ENCODE measurements at regions not wholly inside any gene's neighbourhood (a gene's known extent, or its start where the extent isn't known, plus 50 kb on each side); places are given as distances from the start of the nearest gene placed in this dataset.

DNA sequence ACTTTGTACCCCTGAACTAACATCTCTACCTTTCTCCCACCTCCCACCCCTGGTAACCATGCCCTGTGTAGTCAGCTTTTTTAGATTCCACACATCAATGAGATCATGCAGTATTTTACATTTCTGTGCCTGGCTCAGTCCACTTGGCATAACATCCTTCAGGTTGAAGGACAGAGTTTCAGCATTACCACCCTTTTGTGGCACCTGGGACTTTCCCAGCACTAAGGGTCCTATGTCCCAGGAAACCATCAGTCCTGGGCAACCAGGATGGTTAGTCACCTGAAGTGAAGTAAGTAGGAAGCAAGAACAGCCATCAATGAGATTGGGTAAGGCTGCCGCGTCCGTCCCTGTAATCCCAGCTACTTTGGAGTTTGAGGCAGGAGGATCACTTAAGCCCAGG lies 370.6 kb downstream of the SIPA1L2 start:
- no peak overlapping the region for H2AFZ ChIP-seq (ENCODE audit: low read depth, low read length)
- no peaks in the 10 kb centered on the region for H3K27me3 ChIP-seq (ENCODE audit: insufficient read depth, low read depth, low read length)
- no peak overlapping the region for H3K4me3 ChIP-seq (ENCODE audit: low read length)
- H3K9me2 ChIP-seq (ENCODE audit: insufficient read depth, low read length) = no peaks in the 10 kb centered on the region
- H3K9me3 ChIP-seq (ENCODE audit: low read length) = no peaks in the 10 kb centered on the region
- no peaks in the 10 kb centered on the region for H3F3A ChIP-seq (ENCODE audit: insufficient read depth, low read length, poor library complexity, severe bottlenecking)
- TF ChIP-seq TAF1 (IDR thresholded peaks at IDR 0.05; ENCODE audit: low read depth) (no peak), RAD21 (conservative IDR thresholded peaks at IDR 0.05) (no peak), EP300 (conservative IDR thresholded peaks at IDR 0.05; ENCODE audit: poor library complexity, severe bottlenecking) (no peak), EZH2 (IDR thresholded peaks at IDR 0.05; ENCODE audit: borderline replicate concordance, insufficient read depth, low read length, poor library complexity, severe bottlenecking) (no peak), POLR2AphosphoS5 (IDR thresholded peaks at IDR 0.05) (no peak), MXI1 (conservative IDR thresholded peaks at IDR 0.05; ENCODE audit: poor library complexity, severe bottlenecking) (no peak), SMC3 (conservative IDR thresholded peaks at IDR 0.05; ENCODE audit: poor library complexity) (no peak)
- TF ChIP-seq, protein P1, sequence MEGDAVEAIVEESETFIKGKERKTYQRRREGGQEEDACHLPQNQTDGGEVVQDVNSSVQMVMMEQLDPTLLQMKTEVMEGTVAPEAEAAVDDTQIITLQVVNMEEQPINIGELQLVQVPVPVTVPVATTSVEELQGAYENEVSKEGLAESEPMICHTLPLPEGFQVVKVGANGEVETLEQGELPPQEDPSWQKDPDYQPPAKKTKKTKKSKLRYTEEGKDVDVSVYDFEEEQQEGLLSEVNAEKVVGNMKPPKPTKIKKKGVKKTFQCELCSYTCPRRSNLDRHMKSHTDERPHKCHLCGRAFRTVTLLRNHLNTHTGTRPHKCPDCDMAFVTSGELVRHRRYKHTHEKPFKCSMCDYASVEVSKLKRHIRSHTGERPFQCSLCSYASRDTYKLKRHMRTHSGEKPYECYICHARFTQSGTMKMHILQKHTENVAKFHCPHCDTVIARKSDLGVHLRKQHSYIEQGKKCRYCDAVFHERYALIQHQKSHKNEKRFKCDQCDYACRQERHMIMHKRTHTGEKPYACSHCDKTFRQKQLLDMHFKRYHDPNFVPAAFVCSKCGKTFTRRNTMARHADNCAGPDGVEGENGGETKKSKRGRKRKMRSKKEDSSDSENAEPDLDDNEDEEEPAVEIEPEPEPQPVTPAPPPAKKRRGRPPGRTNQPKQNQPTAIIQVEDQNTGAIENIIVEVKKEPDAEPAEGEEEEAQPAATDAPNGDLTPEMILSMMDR (IDR thresholded peaks at IDR 0.05; ENCODE audit: poor library complexity, severe bottlenecking) = no peak
- TF ChIP-seq, protein P2, sequence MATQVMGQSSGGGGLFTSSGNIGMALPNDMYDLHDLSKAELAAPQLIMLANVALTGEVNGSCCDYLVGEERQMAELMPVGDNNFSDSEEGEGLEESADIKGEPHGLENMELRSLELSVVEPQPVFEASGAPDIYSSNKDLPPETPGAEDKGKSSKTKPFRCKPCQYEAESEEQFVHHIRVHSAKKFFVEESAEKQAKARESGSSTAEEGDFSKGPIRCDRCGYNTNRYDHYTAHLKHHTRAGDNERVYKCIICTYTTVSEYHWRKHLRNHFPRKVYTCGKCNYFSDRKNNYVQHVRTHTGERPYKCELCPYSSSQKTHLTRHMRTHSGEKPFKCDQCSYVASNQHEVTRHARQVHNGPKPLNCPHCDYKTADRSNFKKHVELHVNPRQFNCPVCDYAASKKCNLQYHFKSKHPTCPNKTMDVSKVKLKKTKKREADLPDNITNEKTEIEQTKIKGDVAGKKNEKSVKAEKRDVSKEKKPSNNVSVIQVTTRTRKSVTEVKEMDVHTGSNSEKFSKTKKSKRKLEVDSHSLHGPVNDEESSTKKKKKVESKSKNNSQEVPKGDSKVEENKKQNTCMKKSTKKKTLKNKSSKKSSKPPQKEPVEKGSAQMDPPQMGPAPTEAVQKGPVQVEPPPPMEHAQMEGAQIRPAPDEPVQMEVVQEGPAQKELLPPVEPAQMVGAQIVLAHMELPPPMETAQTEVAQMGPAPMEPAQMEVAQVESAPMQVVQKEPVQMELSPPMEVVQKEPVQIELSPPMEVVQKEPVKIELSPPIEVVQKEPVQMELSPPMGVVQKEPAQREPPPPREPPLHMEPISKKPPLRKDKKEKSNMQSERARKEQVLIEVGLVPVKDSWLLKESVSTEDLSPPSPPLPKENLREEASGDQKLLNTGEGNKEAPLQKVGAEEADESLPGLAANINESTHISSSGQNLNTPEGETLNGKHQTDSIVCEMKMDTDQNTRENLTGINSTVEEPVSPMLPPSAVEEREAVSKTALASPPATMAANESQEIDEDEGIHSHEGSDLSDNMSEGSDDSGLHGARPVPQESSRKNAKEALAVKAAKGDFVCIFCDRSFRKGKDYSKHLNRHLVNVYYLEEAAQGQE (IDR thresholded peaks at IDR 0.05; ENCODE audit: borderline replicate concordance) = no peak
- no peaks in the 10 kb centered on the region for H3K36me3 ChIP-seq (ENCODE audit: insufficient read depth, low read length)
- no peak overlapping the region for H3K27ac ChIP-seq (ENCODE audit: low read length)
- no peaks in the 10 kb centered on the region for H3K79me2 ChIP-seq (replicated peaks; ENCODE audit: insufficient read depth, low read length)
- H3K9ac ChIP-seq (ENCODE audit: low read length) = no peak overlapping the region
- H4K20me1 ChIP-seq (ENCODE audit: insufficient read depth) = no peaks in the 10 kb centered on the region
- H3K4me2 ChIP-seq (ENCODE audit: low read length) = no peak overlapping the region

DNA sequence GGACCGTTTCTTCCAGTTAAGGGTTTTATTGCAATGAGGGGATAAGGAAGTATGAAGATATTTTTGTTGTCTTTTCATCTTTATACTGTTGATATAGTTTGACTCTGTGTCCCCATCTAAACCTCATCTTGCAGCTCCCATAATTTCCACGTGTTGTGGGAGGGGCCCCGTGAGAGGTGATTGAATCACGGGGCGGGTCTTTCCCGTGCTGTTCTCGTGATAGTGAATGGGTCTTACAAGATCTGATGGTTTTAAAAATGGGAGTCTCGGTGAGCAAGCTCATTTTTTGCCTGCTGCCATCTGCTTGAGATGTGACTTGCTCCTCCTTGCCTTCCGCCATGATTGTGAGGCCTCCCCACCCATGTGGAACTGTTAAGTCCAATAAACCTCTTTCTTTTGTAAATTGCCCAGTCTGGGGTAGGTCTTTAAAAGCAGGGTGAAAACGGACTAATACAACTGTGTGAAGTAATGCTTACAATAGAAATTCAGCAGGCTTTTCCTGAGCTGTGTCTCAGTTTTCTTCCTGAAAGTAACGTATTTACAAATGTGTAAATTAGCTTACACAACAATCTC lies 377.3 kb downstream of the SIPA1L2 start:
- Histone ChIP-seq H3K9me3 (ENCODE audit: low read length) (no peaks in the 10 kb centered on the region), H4K20me1 (ENCODE audit: insufficient read depth) (no peaks in the 10 kb centered on the region), H3K79me2 (replicated peaks; ENCODE audit: insufficient read depth, low read length) (no peaks in the 10 kb centered on the region), H3K9ac (ENCODE audit: low read length) (no peak overlapping the region), H2AFZ (ENCODE audit: low read depth, low read length) (no peak overlapping the region), H3K4me3 (ENCODE audit: low read length) (no peak overlapping the region), H3K27ac (ENCODE audit: low read length) (no peak overlapping the region), H3K9me2 (ENCODE audit: insufficient read depth, low read length) (no peaks in the 10 kb centered on the region), H3K36me3 (ENCODE audit: insufficient read depth, low read length) (no peaks in the 10 kb centered on the region), H3F3A (ENCODE audit: insufficient read depth, low read length, poor library complexity, severe bottlenecking) (no peaks in the 10 kb centered on the region), H3K4me2 (ENCODE audit: low read length) (no peak overlapping the region), H3K27me3 (ENCODE audit: insufficient read depth, low read depth, low read length) (no peaks in the 10 kb centered on the region)
- no peak for TF ChIP-seq MXI1 (conservative IDR thresholded peaks at IDR 0.05; ENCODE audit: poor library complexity, severe bottlenecking)
- TF ChIP-seq, protein P1 (IDR thresholded peaks at IDR 0.05; ENCODE audit: poor library complexity, severe bottlenecking) = no peak
- TF ChIP-seq SMC3 (conservative IDR thresholded peaks at IDR 0.05; ENCODE audit: poor library complexity) = no peak
- TF ChIP-seq, protein P2 (IDR thresholded peaks at IDR 0.05; ENCODE audit: borderline replicate concordance) = no peak
- no peak for TF ChIP-seq EP300 (conservative IDR thresholded peaks at IDR 0.05; ENCODE audit: poor library complexity, severe bottlenecking)
- no peak for TF ChIP-seq EZH2 (IDR thresholded peaks at IDR 0.05; ENCODE audit: borderline replicate concordance, insufficient read depth, low read length, poor library complexity, severe bottlenecking)
- TF ChIP-seq POLR2AphosphoS5 (IDR thresholded peaks at IDR 0.05) = no peak
- TF ChIP-seq RAD21 (conservative IDR thresholded peaks at IDR 0.05) = no peak
- no peak for TF ChIP-seq TAF1 (IDR thresholded peaks at IDR 0.05; ENCODE audit: low read depth)
